ENCODE measurements at regions not wholly inside any gene's neighbourhood (a gene's known extent, or its start where the extent isn't known, plus 50 kb on each side); places are given as distances from the start of the nearest gene placed in this dataset.

DNA sequence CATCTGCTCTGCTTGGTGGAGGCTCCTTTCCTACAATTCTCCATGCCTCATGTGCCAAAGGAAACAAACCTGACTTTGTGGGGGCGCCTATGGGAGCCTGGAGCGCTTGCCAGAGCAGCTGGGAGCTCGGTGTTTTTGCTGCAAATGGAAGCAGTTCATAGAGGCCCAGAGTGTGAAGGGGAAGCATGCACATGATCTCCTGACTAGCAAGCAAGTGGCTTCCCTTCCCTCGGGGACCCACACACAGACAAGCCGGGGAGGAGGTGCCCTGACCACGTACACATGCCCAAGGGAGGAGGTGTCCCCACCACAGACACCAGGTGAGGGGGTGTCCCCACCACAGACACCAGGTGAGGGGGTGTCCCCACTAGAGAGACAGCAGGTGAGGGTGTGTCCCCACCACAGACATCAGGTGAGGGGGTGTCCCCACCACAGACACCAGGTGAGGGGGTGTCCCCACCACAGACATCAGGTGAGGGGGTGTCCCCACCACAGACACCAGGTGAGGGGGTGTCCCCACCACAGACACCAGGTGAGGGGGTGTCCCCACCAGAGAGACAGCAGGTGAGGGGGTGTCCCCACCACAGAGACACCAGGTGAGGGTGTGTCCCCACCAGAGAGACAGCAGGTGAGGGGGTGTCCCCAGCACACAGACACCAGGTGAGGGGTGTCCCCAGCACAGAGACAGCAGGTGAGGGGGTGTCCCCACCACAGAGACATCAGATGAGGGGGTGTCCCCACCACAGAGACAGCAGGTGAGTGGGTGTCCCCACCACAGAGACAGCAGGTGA, 106.8 kb downstream of the CRYAA start:
- no peaks in the 10 kb centered on the region for H3K9me3 Mint-ChIP-seq
- DNase-seq (no peak), ATAC-seq (replicated peaks in 1 of 2) (no peak)
- H3K4me1 Mint-ChIP-seq (ENCODE audit: low read depth): no peaks in the 10 kb centered on the region
- H3K27me3 Mint-ChIP-seq (ENCODE audit: low read depth): no peaks in the 10 kb centered on the region
- no peak overlapping the region for H3K4me3 Mint-ChIP-seq
- H3K36me3 Mint-ChIP-seq (ENCODE audit: insufficient read depth in 2 of 2): no peaks in the 10 kb centered on the region
- H3K27ac Mint-ChIP-seq: no peak overlapping the region

DNA sequence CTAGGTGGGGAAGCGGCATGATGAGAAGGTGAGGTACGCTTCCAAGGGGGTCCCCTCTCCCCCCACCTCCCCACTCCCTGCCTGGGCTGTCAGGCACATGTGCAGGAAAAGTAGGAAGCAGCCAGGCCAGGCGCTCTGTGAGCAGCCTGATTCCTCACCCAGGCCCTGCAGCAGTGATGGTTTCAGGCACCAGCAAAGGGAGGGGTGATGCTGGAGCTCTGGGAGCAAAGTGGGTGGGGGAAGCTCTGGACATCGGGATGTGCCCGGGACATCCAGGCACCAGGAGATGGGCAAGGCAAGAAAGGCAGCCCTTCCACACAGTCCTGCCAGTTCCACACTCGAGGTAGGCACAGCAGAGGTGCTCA, 106.1 kb downstream of the CRYAA start:
- no peak for DNase-seq
- ATAC-seq (replicated peaks in 1 of 2): no peak
- Mint-ChIP-seq H3K4me3 (no peak overlapping the region), H3K27me3 (ENCODE audit: low read depth) (no peaks in the 10 kb centered on the region), H3K4me1 (ENCODE audit: low read depth) (no peaks in the 10 kb centered on the region), H3K9me3 (no peaks in the 10 kb centered on the region), H3K27ac (no peak overlapping the region), H3K36me3 (ENCODE audit: insufficient read depth in 2 of 2) (no peaks in the 10 kb centered on the region)

DNA sequence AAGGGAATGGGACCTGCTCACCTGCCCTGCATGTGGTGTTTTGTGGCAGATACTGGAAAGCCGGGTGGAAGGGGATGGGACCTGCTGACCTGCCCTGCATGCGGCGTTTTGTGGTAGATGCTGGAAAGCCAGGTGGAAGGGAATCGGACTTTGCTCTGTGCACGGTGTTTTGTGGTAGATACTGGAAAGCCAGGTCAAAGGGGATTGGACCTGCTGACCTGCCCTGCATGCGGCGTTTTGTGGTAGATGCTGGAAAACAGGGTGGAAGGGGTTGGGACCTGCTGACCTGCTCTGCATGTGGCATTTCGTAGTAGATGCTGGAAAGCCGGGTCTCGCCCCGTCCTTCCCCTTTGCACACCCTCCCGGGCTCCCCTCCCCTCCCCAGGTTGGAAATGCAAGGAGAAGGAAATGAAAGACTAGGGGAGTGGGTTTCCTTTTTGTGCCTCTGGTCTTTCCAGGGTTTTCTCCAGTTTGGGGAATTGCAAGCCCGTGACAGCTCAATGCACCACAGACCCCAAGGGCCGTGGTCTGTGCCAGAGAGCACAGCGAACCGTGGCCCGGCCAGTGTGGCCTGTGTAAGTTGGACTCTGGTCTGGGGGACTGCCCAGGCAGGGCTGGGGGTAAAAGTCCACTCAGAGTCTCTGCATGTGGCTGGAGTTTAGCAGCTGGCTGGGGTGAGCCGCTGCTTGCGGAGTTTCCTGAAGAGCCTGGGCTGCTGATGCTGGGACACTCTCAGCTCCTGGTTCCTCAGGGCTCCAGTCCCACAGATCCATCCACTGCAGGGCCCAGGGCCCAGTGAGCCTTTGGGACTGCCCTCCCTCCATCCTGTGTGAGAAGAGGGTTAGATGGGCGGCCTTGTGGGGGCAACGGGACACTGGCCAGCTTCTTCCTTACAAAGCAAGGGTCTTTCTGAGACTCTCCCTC, 105.5 kb downstream of the CRYAA start:
- no peaks in the 10 kb centered on the region for H3K36me3 Mint-ChIP-seq (ENCODE audit: insufficient read depth in 2 of 2)
- H3K27me3 Mint-ChIP-seq (ENCODE audit: low read depth): no peaks in the 10 kb centered on the region
- H3K4me1 Mint-ChIP-seq (ENCODE audit: low read depth): no peaks in the 10 kb centered on the region
- no peak for DNase-seq
- no peak overlapping the region for H3K27ac Mint-ChIP-seq
- ATAC-seq (replicated peaks in 1 of 2): no peak
- no peaks in the 10 kb centered on the region for H3K9me3 Mint-ChIP-seq
- H3K4me3 Mint-ChIP-seq: no peak overlapping the region

DNA sequence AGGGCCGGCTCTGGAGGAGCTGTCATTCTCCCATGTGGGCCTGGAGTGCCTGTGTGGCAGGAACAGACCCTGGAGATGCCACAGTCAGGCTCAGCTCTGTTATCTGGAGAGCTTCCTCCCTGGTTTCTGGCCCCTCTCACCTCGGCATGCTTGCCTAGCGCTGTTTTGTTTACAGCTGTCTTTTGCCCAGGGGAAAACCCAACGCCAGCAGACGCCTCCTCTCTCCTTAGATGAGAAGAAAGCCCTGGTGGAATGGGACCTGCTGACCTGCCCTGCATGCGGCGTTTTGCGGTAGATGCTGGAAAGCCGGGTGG, 104.9 kb downstream of the CRYAA start:
- Mint-ChIP-seq H3K27me3 (ENCODE audit: low read depth) (no peaks in the 10 kb centered on the region), H3K9me3 (no peaks in the 10 kb centered on the region), H3K36me3 (ENCODE audit: insufficient read depth in 2 of 2) (no peaks in the 10 kb centered on the region), H3K4me1 (ENCODE audit: low read depth) (no peaks in the 10 kb centered on the region), H3K4me3 (no peak overlapping the region), H3K27ac (no peak overlapping the region)
- DNase-seq (no peak), ATAC-seq (replicated peaks in 1 of 2) (no peak)

GRCh38 chr21:43273016-43273707, 104.4 kb downstream of the CRYAA start:
- DNase-seq (no peak), ATAC-seq (replicated peaks in 1 of 2) (no peak)
- H3K27ac Mint-ChIP-seq: no peak overlapping the region
- H3K36me3 Mint-ChIP-seq (ENCODE audit: insufficient read depth in 2 of 2): no peaks in the 10 kb centered on the region
- no peak overlapping the region for H3K4me3 Mint-ChIP-seq
- no peaks in the 10 kb centered on the region for H3K4me1 Mint-ChIP-seq (ENCODE audit: low read depth)
- H3K27me3 Mint-ChIP-seq (ENCODE audit: low read depth): no peaks in the 10 kb centered on the region
- H3K9me3 Mint-ChIP-seq: no peaks in the 10 kb centered on the region

DNA sequence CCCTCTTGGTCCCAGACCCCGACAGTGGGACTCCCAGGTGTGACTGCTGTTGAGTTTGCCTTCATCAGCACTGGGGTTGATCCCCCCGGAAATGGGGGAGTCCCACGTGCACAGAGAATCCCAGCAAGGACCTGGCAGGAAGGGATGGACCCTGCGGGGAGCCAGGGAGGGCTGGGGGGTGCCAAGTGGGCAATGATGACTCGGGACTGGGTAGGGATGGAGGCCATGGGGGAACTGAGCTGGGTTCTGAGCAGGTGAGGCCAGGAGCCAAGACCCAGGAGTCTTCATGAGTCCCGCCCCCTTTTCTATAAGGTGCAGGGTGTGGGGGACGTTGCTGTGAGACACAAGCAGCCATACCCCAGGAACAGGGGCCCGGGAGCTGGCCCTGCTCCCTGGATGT, 103.8 kb downstream of the CRYAA start:
- no peaks in the 10 kb centered on the region for H3K27me3 Mint-ChIP-seq (ENCODE audit: low read depth)
- no peaks in the 10 kb centered on the region for H3K9me3 Mint-ChIP-seq
- DNase-seq (no peak), ATAC-seq (replicated peaks in 1 of 2) (no peak)
- no peak overlapping the region for H3K27ac Mint-ChIP-seq
- no peaks in the 10 kb centered on the region for H3K4me1 Mint-ChIP-seq (ENCODE audit: low read depth)
- no peaks in the 10 kb centered on the region for H3K36me3 Mint-ChIP-seq (ENCODE audit: insufficient read depth in 2 of 2)
- no peak overlapping the region for H3K4me3 Mint-ChIP-seq

DNA sequence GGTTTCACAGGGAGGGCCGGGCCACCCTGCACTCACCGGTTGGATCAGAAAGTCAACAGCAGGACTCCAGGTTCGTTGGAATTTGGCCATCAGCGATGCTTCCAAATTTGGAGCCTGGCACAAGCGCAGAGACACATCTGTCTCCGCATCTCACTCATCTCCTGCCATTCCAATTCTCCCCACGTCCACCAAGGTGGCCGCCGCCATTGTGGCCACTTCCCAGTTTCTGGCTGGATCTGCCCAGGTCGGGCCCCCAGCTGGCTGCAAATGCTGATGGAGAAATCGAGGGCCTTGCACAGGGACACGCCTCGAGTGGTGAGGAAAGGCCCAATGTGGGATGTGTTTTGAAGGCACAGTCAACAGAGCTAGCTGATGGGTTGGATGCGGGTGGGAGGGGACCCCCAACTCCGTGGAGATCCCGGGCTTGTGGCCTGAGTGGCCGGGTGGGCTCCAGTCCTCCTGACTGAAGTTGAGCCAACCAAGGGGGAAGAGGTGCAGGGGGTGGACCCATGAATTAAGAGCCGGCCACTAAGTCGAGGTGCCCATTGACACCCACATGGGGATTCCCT, 102.7 kb downstream of the CRYAA start:
- no peaks in the 10 kb centered on the region for H3K36me3 Mint-ChIP-seq (ENCODE audit: insufficient read depth in 2 of 2)
- ATAC-seq (replicated peaks in 1 of 2) (no peak), DNase-seq (no peak)
- no peak overlapping the region for H3K27ac Mint-ChIP-seq
- H3K4me1 Mint-ChIP-seq (ENCODE audit: low read depth): no peaks in the 10 kb centered on the region
- H3K4me3 Mint-ChIP-seq: no peak overlapping the region
- H3K27me3 Mint-ChIP-seq (ENCODE audit: low read depth): no peaks in the 10 kb centered on the region
- no peaks in the 10 kb centered on the region for H3K9me3 Mint-ChIP-seq

GRCh38 chr21:43270800-43271301, 102.0 kb downstream of the CRYAA start:
- no peak for DNase-seq
- Mint-ChIP-seq H3K27me3 (ENCODE audit: low read depth) (no peaks in the 10 kb centered on the region), H3K4me3 (no peak overlapping the region), H3K36me3 (ENCODE audit: insufficient read depth in 2 of 2) (no peaks in the 10 kb centered on the region), H3K4me1 (ENCODE audit: low read depth) (no peaks in the 10 kb centered on the region), H3K27ac (no peak overlapping the region), H3K9me3 (no peaks in the 10 kb centered on the region)
- no peak for ATAC-seq (replicated peaks in 1 of 2)

DNA sequence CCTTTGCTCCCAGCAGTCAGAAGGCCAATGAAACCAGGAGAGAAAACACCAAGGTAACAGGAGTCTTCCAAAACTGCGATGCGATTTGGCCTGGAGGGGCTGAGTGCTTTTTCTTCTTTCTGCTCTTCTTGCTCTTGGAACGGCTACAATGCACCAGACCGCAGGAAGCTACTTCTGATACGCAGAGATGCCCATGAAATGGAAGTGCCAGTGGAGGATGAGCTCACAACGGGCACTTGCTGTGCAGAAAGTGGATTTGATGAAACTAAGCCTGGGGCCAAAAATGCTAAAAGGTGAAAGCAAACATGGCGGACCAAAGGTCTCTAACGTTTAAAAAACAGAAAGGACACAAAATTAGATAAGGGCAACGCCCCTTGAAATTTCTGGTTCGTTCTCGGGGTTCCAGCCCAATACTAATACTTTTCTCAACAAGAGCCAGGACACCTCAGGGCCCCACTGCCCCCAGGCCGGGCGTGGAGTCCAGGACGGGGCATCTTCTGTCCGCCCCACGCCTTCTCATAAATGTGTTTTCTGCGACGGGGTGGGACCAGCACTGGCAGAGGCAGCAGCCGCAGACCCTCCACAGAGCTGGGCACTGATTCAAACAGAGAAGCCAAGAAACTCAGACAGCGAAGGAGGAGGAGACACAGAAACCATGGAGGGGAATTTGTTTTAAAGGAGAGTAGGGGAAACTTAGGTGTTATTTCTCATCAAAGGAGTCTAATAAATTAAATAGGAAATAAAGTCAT, 101.3 kb downstream of the CRYAA start:
- Mint-ChIP-seq H3K4me3 (no peak overlapping the region), H3K9me3 (no peaks in the 10 kb centered on the region), H3K27me3 (ENCODE audit: low read depth) (no peaks in the 10 kb centered on the region), H3K36me3 (ENCODE audit: insufficient read depth in 2 of 2) (no peaks in the 10 kb centered on the region), H3K27ac (no peak overlapping the region), H3K4me1 (ENCODE audit: low read depth) (no peaks in the 10 kb centered on the region)
- ATAC-seq (replicated peaks in 1 of 2) (no peak), DNase-seq (no peak)

GRCh38 chr21:43269440-43269839, 100.6 kb downstream of the CRYAA start:
- Mint-ChIP-seq H3K9me3 (no peaks in the 10 kb centered on the region), H3K4me1 (ENCODE audit: low read depth) (no peaks in the 10 kb centered on the region), H3K27ac (no peak overlapping the region), H3K27me3 (ENCODE audit: low read depth) (no peaks in the 10 kb centered on the region), H3K4me3 (no peak overlapping the region), H3K36me3 (ENCODE audit: insufficient read depth in 2 of 2) (no peaks in the 10 kb centered on the region)
- ATAC-seq (replicated peaks in 1 of 2): peak; percentile 65 to 76
- peak; percentile 47 to 60 for DNase-seq

DNA sequence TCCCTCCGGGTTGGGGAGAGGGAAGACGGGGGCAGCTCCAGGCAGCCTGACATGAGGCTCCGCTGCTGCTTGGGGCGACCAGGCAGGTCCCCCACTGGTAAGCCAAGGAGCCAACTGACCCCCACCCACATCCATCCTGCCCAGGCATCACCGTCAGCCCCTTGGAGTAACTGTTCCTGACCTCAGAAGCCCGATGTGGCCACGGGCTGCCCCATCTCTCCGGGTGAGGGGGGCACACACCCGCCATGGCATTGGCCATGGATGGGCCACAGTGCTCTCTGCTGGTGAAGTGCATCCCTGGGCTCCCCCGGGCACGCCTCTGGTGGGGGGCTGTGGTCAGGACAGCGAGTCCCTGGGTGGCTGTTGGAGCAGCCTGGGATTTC, 100.0 kb downstream of the CRYAA start:
- Mint-ChIP-seq H3K9me3 (no peaks in the 10 kb centered on the region), H3K27ac (no peak overlapping the region), H3K4me1 (ENCODE audit: low read depth) (no peaks in the 10 kb centered on the region), H3K4me3 (no peak overlapping the region), H3K27me3 (ENCODE audit: low read depth) (no peaks in the 10 kb centered on the region), H3K36me3 (ENCODE audit: insufficient read depth in 2 of 2) (no peaks in the 10 kb centered on the region)
- DNase-seq: no peak
- ATAC-seq (replicated peaks in 1 of 2): no peak

DNA sequence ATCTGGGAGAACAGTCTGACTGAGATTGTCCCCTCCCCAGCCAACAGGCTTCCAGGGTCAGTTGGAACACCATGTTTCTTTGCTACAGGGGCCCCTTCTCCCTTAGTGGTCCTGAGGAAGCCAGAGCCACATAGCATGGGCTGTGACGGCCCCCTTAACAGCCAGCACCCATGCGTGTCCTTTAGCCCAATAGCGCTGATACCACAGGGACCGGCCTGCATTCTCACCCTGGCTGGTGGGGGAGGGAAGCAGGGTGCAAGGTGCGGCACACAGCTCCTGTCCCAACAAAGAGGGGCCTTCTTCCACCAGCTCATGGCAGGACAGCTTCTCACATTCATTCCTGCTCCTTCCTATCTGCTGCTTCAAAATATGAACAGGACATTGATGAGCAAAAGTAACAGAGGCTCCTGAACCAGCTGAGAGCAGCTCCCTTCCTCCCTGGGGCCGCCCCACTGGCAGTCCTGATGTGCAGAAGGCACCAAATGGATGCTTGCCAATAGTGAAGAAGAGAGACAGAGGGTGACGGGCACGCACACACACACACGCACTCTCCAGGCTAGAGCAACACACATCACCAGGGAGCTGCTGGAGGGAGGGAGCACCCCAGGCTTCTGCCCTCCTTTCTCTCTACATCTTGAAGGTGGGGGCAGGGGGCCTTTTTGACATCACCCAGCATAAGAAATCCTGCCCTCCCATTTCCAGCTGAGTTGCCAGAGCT, 99.4 kb downstream of the CRYAA start:
- Mint-ChIP-seq H3K36me3 (ENCODE audit: insufficient read depth in 2 of 2) (no peaks in the 10 kb centered on the region), H3K4me3 (no peak overlapping the region)

More for the DNA sequence above, 99.4 kb downstream of the CRYAA start:
- Mint-ChIP-seq H3K9me3 (no peaks in the 10 kb centered on the region), H3K27me3 (ENCODE audit: low read depth) (no peaks in the 10 kb centered on the region), H3K4me1 (ENCODE audit: low read depth) (no peaks in the 10 kb centered on the region), H3K27ac (no peak overlapping the region)
- DNase-seq (no peak), ATAC-seq (replicated peaks in 1 of 2) (no peak)
